Right lobe of liver (tissue), 4 donors: ENCODE measurements at regions not wholly inside any gene's neighbourhood (a gene's known extent, or its start where the extent isn't known, plus 50 kb on each side); places are given as distances from the start of the nearest gene placed in this dataset.

Experiments used
- POLR2A ChIP-seq: fragments of 450-650 bp; IDR thresholded peaks from one replicate; pipeline ENCODE4 v1.6.1; 2017; ENCODE audit warnings: antibody characterized with exemption, mild to moderate bottlenecking
- TF ChIP-seq, protein P1 (sequence below), 4 donors: fragments of 200-600 bp in 3 of 4; fragments of 450-650 bp in 1 of 4; IDR thresholded peaks; one replicate each; pipeline versions ENCODE4 v1.5.1 to v1.8.0; 2016 to 2022; ENCODE audit warnings: antibody characterized with exemption in 4 of 4, mild to moderate bottlenecking in 2 of 4
- donor health status: DM: no; HTN: no; CAD: no.
- donor health status: DM: no; HTN: no; CAD: no.
- donor health status: DM: no; HTN: yes; CAD: no.

DNA sequence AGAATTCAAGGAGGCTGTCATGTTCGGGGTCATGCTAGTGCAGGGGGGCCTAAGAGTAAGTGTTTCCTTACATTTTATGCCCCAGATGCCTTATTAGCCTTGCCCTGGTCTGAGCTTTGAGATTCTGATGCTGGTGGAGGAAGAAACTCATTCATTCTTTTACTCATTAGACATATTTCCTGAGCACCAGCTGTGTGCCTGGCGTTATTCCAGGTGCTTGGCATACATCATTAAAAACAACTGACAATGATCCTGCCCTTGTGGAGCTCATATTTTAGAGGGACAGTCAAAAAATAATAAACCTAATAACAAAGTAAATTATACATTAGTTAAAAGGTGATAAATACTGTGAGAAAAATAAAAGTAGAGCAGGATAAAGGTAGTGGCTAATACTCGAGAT, 138.9 kb upstream of the SGCD start:
- TF ChIP-seq, protein P1, sequence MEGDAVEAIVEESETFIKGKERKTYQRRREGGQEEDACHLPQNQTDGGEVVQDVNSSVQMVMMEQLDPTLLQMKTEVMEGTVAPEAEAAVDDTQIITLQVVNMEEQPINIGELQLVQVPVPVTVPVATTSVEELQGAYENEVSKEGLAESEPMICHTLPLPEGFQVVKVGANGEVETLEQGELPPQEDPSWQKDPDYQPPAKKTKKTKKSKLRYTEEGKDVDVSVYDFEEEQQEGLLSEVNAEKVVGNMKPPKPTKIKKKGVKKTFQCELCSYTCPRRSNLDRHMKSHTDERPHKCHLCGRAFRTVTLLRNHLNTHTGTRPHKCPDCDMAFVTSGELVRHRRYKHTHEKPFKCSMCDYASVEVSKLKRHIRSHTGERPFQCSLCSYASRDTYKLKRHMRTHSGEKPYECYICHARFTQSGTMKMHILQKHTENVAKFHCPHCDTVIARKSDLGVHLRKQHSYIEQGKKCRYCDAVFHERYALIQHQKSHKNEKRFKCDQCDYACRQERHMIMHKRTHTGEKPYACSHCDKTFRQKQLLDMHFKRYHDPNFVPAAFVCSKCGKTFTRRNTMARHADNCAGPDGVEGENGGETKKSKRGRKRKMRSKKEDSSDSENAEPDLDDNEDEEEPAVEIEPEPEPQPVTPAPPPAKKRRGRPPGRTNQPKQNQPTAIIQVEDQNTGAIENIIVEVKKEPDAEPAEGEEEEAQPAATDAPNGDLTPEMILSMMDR (IDR thresholded peaks at IDR 0.05) = no peak
- TF ChIP-seq POLR2A = no peak
